ENCODE measurements at regions not wholly inside any gene's neighbourhood (a gene's known extent, or its start where the extent isn't known, plus 50 kb on each side); places are given as distances from the start of the nearest gene placed in this dataset.
A peak's percentile ranks its signal among the peaks of the same experiment; 100 is the strongest.

DNA sequence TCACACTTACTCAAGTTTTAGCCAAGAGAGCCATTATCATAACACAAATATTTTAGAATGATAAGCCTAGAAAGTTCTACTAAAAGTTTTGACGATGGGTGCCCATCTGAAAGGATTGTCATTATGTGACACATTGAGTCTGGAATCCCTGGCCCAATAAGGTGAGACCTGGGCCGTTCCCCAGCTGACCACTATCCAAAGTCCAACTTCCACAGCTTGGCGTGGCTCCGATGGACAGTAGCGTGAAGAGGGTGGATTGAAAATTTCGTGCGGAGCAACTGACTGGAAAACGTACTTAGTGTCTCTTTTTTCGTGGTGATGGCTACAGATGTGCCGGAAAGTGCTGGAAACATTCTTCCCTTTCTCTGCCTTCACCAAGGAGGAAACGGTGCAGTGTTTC is 439.0 kb upstream of the ZMIZ1 start:
- DNase-seq, result no peak

DNA sequence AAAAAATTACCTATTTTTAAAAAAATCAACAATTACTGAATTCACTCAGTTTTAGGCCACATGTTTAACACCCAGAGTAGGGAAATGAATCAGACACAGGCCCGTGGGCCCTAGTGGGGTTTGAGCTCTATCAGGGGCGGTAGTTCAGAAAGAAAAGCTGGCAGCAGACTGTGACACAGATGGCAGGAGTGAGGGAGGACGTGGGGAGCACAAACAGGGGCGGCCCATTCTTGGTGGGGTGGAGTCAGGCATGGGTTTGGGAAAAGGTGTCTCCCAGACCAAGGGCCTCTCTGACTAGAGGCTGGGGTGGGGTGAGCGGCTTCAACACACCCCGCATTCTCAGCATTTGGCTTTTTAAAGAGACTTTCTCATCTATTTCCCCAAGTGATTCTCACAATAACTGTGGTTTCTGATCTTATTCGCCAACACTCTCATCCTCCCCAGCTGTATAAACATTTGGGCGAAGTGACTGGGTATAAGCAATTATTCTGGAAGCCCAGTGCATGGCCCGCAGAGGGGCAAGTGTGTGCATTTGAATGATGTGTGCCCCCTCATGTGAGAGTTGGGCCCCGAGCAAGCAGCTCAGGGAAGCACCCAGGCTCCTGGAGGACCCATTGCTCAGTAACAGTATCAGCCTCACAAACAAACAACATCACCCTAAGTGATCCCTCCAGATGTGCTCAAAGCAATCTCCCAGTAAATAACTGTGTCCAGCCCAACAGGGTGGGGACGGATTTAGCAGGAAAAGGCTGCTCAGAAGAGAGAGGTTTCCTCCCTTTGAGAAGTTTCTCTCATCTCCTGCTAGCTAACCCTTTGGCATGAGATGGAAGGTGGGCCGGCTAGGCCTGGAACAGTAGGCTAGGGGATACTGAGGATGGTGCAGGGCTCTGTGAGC is 437.6 kb upstream of the ZMIZ1 start:
- no peak for DNase-seq

DNA sequence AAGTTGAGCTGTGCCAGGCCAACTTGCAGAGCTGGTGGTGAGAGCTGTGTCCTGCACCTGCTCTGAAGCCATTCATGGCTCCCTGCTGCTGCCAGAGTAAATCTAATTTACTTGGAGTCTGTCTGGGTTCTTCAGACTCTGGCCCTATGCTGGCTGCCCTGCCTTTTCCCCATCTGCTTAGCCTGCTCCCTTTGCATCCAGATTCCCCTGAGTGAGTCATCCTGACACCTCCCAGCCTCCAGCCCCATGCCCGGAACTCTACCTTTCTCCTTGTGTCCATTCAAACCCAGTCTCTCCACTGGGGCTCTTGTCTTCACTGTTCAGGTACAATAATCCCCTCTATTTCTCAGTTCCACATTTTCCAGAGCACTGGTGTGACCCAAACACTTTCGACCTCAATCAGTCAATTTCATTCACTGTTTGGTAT is 434.4 kb upstream of the ZMIZ1 start:
- DNase-seq, result no peak

DNA sequence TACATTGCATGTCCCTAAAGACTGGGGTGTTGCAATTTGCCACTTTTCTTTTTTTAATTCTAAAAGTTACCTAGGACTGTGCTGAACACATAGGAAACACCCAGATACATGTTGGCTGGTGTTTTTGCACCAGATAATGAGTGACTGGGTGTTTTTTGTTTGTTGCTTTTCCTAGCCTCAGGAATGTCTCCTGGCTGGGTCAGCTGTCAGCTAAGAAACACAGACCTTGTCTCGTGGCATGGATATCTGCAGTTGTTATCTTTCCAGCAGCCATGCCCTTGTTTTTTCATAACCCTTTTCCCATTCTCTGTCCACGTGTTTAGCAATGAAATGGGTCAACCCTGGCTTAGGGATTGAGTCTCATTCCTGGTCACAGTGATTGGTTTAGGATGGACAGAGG is 433.9 kb upstream of the ZMIZ1 start:
- no peak for DNase-seq

DNA sequence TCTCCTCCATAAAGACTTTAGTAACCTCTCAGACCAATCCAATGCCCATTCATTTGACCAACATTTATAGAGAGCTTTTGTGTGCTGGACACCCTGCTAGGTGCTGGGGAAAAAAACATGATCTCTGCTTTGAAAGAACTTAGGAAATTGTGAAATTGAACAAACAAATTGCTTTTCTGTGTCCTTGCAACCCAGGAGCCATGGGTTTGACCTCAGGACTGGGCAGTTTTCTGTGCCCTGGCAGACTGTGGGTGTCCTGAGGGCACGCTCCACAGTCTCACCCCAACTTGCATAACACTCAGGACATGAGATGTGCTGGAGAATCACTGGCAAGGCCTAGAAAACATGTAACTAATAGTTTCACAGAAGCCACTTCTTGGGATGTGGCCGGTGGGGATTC is 429.1 kb upstream of the ZMIZ1 start:
- no peak for DNase-seq

DNA sequence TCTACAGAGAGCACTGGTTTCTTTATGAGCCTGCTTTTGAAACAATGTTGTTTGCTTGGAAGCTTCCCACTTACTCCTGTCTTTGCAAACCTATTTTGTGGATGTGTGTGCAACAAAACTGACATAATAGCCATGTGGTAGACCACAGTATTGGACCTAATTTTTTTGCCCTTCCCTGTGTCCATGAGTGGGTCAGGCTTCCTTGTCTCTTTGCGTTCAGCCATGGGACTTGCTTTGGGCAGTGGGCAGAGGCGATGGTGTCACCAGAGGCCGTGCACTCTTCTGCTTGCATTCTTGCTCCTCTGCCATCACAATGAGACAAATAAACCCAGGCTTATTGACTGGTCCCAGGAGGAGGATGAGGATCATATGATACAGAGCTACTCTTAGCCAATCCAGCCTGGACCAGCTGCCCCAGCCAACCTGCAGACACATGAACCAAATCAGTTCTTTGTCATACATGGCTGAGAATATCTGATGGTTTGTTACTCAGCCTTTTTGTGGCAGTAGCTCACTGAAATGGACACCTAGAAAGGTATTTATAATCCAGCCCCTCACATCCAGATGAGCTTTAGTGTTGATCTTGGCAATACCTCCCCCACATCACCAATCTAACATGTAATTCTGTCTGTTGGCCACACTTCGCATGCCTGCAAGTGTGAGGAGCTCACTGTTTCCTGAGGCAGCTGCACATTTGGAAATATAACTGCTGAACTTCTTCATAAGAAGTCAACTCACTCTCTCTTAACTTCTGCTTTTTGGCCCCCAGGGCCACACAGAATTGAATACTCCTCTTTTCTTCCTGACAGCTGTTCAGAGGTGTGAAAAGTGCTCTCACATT is 427.8 kb upstream of the ZMIZ1 start:
- DNase-seq, result peak; percentile 79 to 84

DNA sequence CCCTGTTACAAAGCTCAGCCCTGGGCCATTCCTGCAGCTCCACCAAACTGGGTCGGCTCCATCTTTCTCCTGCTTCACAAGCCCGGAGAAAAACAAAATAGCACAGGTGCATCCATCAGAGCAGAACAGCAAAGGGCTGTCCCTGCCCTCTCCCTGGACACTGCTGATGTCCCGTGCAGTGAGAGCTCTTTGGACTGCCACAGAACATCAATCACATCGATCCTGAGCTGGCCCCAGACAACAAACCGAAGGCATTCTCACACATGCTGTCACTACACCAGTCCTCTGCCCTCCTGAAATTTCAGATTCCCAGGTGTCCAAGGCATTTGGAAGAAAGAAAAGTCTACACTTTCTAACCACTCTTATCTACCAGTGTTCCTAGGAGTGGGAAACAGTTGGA is 427.1 kb upstream of the ZMIZ1 start:
- no peak for DNase-seq

DNA sequence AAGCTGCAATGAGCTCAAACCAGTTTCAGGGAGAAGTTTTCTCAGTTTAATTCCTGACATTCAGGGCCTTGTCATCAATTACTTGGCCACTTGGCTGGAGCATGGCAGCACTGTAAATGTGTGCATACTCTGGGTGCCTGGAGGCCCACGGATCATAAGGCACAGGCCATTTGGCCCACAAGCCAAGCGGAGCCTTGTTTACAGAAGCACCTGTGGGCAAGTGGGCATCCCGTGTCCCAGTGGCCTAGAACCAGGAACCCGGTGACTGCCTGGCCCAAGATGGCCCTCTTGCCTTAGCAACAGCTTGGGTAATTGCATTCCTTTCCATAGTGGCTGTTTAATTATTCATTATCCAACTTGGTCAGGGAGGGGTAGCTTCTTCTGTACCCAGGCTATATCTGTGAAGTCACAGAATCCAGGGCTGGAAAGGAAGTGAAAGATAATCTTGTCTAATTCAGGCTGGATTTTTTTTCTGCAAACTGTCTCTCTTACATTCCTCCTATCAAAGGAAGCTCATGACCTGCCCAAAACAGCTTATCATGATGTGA is 426.4 kb upstream of the ZMIZ1 start:
- DNase-seq, result no peak

DNA sequence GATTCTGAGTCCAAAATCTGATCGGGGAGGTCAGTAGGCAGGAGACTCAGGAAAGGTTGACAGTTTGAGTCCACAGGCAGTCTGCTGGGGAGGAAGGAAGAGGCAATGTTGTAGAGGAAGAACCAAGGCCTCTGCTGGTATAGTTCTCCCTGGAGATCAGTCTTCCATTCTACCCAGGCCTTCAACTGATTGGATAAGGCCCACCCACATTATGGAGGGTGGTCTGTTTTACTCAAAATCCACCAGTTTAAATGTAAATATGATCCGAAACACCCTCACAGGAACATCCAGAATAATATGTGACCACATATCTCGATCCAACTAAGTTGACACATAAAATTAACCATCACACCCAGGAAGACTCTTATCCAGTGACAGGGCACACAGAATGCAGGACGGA is 425.3 kb upstream of the ZMIZ1 start:
- no peak for DNase-seq

DNA sequence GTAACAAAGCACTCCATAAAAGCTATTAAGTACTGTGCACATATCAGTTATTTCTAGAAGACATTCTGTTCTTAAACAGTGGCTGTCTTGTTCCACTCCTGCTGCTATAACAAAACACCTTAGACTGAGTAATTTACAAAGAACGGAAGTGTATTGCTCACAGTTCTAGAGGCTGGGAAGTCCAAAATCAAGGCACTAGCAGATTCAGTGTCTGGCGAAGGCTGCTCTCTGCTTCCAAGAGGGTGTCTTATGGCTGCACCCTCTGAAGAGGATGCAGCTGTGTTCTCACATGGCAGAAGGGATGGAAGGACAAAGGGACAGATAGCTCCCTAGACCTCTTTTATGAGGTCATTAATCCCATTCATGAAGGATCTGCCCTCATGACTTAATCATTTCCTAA is 424.2 kb upstream of the ZMIZ1 start:
- DNase-seq, result no peak

DNA sequence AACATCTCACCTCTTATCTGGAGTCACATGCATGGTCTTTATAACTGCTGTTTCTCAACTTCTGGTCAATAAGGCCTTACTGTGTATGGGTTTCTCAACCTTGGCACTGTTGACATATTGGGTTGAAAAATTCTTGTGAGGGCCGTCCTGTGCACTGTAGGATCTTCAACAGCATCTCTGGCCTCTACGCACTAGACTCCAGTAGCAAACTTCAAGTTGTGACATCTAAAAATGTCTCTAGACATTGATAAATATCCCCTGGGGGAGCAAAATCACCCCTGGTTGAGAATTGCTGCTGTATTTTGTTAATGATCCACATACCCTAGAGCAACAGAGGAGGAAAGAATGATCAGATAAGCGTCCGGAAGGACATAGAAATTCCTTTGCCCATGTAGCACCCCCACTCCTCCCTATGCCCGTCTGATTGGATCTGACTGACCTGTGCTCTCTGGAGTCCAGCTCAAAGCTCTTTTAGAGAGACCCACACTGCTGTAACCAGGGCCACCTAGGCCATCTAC is 423.5 kb upstream of the ZMIZ1 start:
- no peak for DNase-seq

DNA sequence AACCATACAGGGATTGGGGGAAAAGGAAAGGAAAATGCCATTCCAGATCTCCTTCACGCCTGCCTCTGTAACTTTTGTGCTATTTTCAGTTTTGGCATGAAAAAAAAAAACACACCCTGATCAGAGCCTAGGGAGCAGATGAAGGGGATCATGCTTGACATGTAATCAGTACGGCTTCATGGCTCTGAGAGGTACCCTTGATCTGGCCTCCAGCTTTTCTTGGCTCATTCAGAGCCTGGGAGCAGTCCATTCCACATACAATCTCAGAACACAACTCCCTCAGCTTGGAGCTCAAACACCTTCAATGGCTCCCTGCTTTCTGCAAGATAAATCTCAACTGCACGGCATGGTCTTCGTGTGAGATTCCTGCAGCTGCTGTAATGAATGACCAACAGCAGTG is 422.8 kb upstream of the ZMIZ1 start:
- no peak for DNase-seq

DNA sequence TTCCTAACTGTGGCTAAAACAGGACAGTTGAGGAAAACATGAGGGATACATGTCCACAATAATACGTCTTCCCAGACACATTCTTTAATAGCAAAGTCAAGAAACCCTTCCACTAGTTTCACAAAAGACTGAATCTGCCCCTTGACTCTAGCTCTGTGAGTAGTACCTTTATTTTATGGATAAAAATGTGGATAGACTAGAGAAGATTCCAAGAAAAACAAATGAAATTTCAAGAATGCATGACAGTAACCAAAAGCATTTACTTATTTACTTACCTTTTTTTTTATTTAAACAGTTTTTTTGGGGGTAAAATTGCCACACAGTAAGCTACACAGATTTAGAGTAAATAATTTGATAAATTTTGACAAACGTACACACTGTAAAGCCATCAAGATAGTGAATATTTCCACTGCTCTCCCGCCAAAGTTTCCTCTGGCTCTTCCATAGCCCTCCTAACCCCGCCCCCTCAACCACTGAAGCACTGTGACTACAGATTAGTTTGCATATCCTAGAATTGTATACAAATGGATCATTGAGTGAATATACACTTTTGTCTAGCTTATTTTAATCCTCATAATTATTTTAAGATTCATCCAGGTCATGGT is 420.4 kb upstream of the ZMIZ1 start:
- DNase-seq, result no peak

DNA sequence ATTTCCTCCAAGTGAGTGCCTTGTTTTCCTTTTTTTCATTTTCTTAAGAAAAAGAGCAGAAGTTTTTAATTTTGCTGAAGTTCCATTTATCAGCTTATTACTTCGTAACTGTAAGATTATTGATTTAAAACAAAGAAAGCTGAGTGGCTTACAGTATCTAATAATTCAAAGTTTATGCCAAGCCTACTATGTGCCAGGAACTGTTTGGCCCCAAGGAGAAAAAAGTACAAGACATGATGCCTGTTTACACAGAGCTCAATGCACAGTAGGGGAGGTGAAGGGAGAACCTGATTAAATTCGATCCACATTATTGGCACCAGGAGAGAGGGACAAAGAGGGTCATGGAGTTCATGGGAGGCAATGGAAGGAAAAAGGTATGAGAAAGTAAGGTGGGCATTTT is 419.3 kb upstream of the ZMIZ1 start:
- DNase-seq, result no peak

DNA sequence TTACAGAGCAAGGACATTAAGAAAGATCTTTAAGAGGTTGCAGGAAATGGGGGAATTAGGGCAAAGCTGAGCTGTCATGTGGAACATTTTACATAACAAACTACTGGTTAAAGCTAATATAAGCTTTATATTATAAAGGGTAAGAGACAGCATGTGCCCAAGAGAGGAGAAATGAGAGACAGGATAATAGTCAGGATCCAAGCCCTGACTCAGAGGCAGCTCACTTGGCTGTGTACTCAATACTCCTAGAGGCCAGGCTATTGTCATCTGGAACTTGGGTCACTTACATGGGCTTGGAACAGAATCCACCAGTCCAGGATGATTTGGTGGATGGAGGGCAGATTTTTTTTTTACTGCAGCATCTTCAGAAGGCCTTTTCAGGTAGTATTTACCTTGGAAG is 418.6 kb upstream of the ZMIZ1 start:
- peak; percentile 9 to 40 for DNase-seq

DNA sequence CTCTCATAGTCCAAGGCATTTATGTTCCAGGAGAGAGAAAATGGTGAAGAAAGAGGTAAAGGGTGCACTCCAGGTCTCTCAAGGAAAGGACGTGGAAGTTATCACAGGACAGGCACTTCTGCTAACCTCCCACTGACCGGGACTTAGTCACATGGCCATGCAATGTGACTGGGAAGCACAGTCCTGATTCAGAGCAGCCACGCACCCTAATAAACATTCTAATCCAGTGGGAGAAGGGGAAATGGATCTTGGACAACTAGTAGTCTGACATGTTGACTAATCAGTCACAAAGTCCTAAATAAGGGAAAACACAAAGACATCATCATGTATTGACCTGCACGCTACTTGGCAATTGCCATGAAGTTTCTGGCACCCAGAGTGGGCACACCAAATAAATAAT is 417.5 kb upstream of the ZMIZ1 start:
- DNase-seq, result peak; percentile 58 to 87

DNA sequence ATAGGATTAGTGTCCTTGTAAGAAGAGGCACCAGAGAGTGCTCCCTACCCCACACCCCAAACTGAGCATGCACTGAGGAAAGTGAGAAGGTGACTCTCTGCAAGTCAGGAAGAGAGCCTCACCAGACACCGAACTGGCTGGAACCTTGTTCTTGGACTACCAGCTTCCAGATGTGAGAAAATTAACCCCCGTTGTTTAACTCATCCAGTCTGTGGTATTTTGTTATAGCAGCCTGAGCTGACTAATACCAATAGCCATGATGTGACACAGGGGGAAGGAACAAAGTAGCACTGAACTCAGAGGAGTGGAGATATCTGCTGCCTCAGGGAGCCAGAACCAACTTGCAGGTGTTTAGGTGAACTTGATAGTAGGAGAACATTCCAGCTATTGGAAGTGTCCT is 415.2 kb upstream of the ZMIZ1 start:
- DNase-seq, result no peak

DNA sequence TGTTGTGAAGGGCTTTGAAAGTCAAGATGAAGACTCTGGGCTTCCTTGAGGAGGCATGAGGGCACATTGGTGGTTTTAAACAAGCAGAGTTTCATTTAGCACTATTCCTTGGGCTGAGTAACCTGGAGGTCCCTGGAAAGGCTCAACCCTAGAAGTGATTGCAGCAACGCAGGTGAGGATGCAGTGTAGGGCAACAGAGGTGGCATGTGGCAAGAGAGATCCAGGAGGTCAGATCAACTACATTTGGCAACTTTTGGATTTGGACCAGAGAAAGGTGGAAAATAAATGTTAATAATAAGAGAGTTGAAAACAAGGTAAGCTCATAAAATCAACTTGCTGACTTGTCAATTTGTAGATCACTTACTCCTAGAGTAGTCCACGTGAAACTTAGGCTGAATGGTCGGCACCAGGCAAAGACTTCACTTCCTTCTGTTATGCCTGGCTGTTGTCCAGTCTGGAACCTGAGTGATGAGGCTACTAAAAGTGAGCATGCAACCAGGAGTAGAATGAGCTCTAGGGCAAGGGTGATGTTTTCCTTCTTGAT is 414.6 kb upstream of the ZMIZ1 start:
- no peak for DNase-seq

DNA sequence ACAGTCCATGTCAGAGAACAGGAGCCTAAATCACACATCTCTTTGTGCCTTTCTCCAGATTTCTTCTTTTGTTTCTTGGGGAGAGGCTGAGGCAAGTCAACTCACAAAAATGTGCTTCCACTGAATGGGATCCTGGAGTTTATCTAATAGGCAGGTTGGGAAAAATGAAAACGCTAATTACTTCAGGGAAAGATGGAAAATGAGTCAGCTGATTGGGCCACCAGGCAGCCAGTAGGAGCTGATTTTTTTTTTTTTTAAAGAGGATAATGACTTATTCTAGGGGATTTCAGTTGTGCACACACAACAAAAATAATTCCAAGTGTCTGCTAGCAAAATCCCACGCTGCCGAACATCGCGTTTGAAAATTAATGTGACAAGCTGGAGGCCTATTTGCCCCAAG is 412.8 kb upstream of the ZMIZ1 start:
- DNase-seq, result no peak

DNA sequence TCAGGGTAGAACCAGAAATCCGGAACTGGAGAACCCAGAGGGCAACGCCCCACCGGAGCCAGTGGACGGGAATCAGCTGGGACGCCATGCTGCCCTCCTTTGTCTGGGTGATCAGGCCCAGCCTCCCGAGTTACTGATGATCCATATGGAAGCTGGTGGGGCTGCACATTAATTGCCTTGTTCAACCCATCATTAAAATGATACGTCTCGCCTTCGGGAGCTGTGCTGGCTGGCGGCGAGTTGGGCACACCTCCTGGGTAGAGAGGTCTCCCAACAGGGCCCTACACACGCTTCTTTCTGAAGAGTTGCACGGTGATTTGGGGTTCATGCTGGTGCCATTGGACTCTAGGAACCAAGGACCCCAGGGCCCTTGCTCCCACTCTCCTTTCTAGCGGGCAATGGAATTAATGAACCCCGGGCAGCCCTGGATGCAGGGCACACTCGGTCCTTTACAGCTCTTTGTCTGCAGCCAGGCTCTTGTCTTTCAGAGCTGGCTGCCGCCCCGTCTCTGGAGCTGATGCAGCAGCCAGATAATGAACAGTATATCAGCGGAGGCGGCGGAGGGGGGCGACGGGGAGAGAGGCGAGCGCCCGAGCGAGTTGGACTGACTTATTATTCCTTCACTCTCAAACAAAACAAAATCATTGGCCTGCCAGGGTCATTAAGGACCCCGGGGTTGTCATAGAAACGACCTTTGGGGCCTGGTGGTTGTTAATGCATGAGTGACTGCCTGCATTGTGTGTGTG is 412.2 kb upstream of the ZMIZ1 start:
- no peak for DNase-seq

DNA sequence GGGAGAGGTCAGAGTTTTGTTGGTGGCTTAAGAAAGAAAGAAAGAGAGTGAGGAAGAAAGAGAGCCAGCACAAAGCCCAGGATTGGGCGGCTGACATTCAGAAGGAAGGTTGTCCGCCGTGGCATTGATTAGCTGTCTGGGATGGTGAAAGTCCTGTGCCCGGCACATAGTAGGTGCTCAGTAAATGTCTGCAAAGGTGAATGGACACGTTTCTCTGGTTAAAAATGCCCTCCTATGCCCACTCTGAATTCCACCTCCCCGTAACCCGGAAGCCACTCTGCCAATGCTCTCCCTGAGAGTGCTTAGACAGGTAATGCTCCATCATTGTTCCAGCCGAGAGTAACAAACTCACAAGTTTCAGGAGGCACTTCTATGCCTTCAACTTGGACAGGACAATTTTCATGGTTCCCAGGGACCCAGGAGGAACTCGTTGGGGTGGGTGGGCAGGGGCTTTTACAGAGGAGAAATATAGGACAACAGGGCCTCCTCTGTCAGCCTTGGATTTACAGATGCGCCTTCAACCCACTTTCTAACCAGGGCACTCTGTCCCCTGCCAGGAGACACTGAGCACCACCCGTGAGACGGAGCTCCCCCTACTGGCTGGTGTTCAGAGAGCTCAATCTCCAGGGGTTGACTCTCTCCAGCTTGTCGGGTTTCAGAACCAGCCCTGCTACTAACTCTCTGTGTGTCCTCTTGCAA is 411.5 kb upstream of the ZMIZ1 start:
- DNase-seq, result peak; percentile 77 to 83

DNA sequence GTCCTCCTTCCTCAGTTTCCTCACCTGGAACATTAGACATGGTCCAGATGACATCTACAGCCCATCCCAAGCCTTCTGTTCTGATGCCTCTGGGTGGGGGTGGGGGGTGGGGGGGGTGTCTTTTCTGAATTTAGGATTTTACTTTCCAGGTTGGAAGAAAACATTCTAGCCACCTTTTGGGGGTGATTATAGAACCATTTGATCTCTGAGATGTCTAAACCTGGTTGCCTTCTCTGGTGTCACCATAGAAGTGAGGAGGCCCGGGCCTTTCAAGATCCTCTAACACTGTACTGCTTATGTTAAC is 411.0 kb upstream of the ZMIZ1 start:
- no peak for DNase-seq

Data from inflammatory macrophage (primary cell).